Neural crest cell (in vitro differentiated cells): ENCODE measurements at regions not wholly inside any gene's neighbourhood (a gene's known extent, or its start where the extent isn't known, plus 50 kb on each side); places are given as distances from the start of the nearest gene placed in this dataset.

ENCODE experiments used
- DNase-seq: peaks from one replicate; pipeline ENCODE4 v3.0.0; 2021; ENCODE audit warnings: low read depth, mixed read lengths, low spot score
- H3K27ac Mint-ChIP-seq: one replicate; pipeline ENCODE4 v1.8.0; 2021; ENCODE audit warnings: mild to moderate bottlenecking, mixed read lengths; ENCODE audit not compliant: unreplicated experiment
- H3K27me3 Mint-ChIP-seq: 2 replicates; pipeline ENCODE4 v1.8.0; 2021; ENCODE audit warnings: low read depth, mild to moderate bottlenecking, mixed read lengths
- H3K36me3 Mint-ChIP-seq: 2 replicates; pipeline ENCODE4 v1.8.0; 2021; ENCODE audit warnings: low read depth, mild to moderate bottlenecking, mixed read lengths
- H3K4me1 Mint-ChIP-seq: 2 replicates; pipeline ENCODE4 v1.8.0; 2021; ENCODE audit warnings: mixed read lengths
- H3K4me3 Mint-ChIP-seq: one replicate; pipeline ENCODE4 v1.8.0; 2021; ENCODE audit warnings: mild to moderate bottlenecking, mixed read lengths
- H3K9me3 Mint-ChIP-seq: 2 replicates; pipeline ENCODE4 v1.8.0; 2021; ENCODE audit warnings: mixed read lengths
- CTCF ChIP-seq: fragments of 200-600 bp; sonication (generic); conservative IDR thresholded peaks from 2 replicates; pipeline ENCODE4 v1.5.0; 2021; ENCODE audit warnings: antibody characterized with exemption, mild to moderate bottlenecking

GRCh38 chrX:40340116-40340515, 240.7 kb upstream of the ATP6AP2 start:
- H3K27ac Mint-ChIP-seq: no peak overlapping the region
- no peak for DNase-seq
- no peaks in the 10 kb centered on the region for H3K4me1 Mint-ChIP-seq

GRCh38 chrX:40333344-40333743, 235.6 kb upstream of the BCOR start:
- Mint-ChIP-seq H3K9me3 (peaks cover 5% of the 10 kb centered on the region), H3K27ac (no peak overlapping the region), H3K4me1 (no peaks in the 10 kb centered on the region), H3K27me3 (no peaks in the 10 kb centered on the region), H3K4me3 (no peak overlapping the region), H3K36me3 (no peaks in the 10 kb centered on the region)
- no peak for TF ChIP-seq CTCF
- DNase-seq: no peak

More at GRCh38 chrX:40340116-40340515, 240.7 kb upstream of the ATP6AP2 start:
- Mint-ChIP-seq H3K4me3 (no peak overlapping the region), H3K9me3 (peaks cover 7% of the 10 kb centered on the region), H3K36me3 (peaks cover 3% of the 10 kb centered on the region), H3K27me3 (no peaks in the 10 kb centered on the region)
- no peak for TF ChIP-seq CTCF

- H3K27me3 Mint-ChIP-seq: no peaks in the 10 kb centered on the region
- no peak overlapping the region for H3K4me3 Mint-ChIP-seq
- peaks cover 5% of the 10 kb centered on the region for H3K9me3 Mint-ChIP-seq
- no peaks in the 10 kb centered on the region for H3K36me3 Mint-ChIP-seq
- no peak overlapping the region for H3K27ac Mint-ChIP-seq
- no peaks in the 10 kb centered on the region for H3K4me1 Mint-ChIP-seq
- no peak for TF ChIP-seq CTCF
- no peak for DNase-seq
Measured at GRCh38 chrX:40331762-40332161, 234.0 kb upstream of the BCOR start.

GRCh38 chrX:40331353-40331752, 233.6 kb upstream of the BCOR start:
- H3K4me1 Mint-ChIP-seq: no peaks in the 10 kb centered on the region
- H3K27me3 Mint-ChIP-seq: no peaks in the 10 kb centered on the region
- no peak for DNase-seq
- H3K9me3 Mint-ChIP-seq: peaks cover 5% of the 10 kb centered on the region
- no peak overlapping the region for H3K4me3 Mint-ChIP-seq
- no peak overlapping the region for H3K27ac Mint-ChIP-seq
- TF ChIP-seq CTCF: no peak
- no peaks in the 10 kb centered on the region for H3K36me3 Mint-ChIP-seq

GRCh38 chrX:40329616-40330015, 231.9 kb upstream of the BCOR start:
- Mint-ChIP-seq H3K4me3 (no peak overlapping the region), H3K27ac (no peak overlapping the region), H3K36me3 (no peaks in the 10 kb centered on the region), H3K27me3 (no peaks in the 10 kb centered on the region), H3K9me3 (peaks cover 5% of the 10 kb centered on the region), H3K4me1 (no peaks in the 10 kb centered on the region)
- TF ChIP-seq CTCF: no peak
- no peak for DNase-seq

GRCh38 chrX:40327085-40327484, 229.3 kb upstream of the BCOR start:
- H3K27me3 Mint-ChIP-seq: no peaks in the 10 kb centered on the region
- H3K9me3 Mint-ChIP-seq: no peaks in the 10 kb centered on the region

More at GRCh38 chrX:40327085-40327484, 229.3 kb upstream of the BCOR start:
- Mint-ChIP-seq H3K27ac (no peak overlapping the region), H3K4me1 (no peaks in the 10 kb centered on the region), H3K4me3 (no peak overlapping the region), H3K36me3 (no peaks in the 10 kb centered on the region)
- no peak for TF ChIP-seq CTCF
- no peak for DNase-seq
